CD14-positive monocyte (primary cell): ENCODE measurements at regions not wholly inside any gene's neighbourhood (a gene's known extent, or its start where the extent isn't known, plus 50 kb on each side); places are given as distances from the start of the nearest gene placed in this dataset.

Experiments
- DNase-seq, 3 donors: peaks; one replicate each; pipeline ENCODE4 v3.0.0-alpha.2; 2011 to 2022
- H2AFZ ChIP-seq: 2 replicates; pipeline ENCODE4 v1.6.0; 2012; ENCODE audit warnings: mild to moderate bottlenecking, low read depth, low read length, inconsistent platforms; ENCODE audit not compliant: insufficient read depth, poor library complexity, severe bottlenecking
- H3K27ac ChIP-seq, 2 donors: 1 replicate in 1 of 2; 2 replicates in 1 of 2; pipeline ENCODE4 v1.5.1; 2012 to 2013; ENCODE audit warnings: low read length in 2 of 2, control low read depth in 1 of 2, inconsistent platforms in 1 of 2, low read depth in 1 of 2, mild to moderate bottlenecking in 1 of 2
- H3K27me3 ChIP-seq, 2 donors: one replicate each; pipeline versions ENCODE4 v1.6.0 to v1.6.1; 2011 to 2013; ENCODE audit warnings: low read length in 2 of 2; ENCODE audit not compliant: control insufficient read depth in 2 of 2, insufficient read depth in 2 of 2
- H3K36me3 ChIP-seq, 2 donors: replicated peaks in 1 of 2; 1 replicate in 1 of 2; 2 replicates in 1 of 2; pipeline versions ENCODE4 v1.5.1 to v1.6.1; 2012 to 2013; ENCODE audit warnings: low read length in 2 of 2, control low read depth in 1 of 2, inconsistent platforms in 1 of 2, mild to moderate bottlenecking in 1 of 2; ENCODE audit not compliant: insufficient read depth in 2 of 2, control insufficient read depth in 1 of 2
- H3K4me1 ChIP-seq, 2 donors: 1 replicate in 1 of 2; 2 replicates in 1 of 2; pipeline versions ENCODE4 v1.5.1 to v1.6.1; 2012 to 2013; ENCODE audit warnings: low read length in 2 of 2, control low read depth in 1 of 2, inconsistent platforms in 1 of 2, mild to moderate bottlenecking in 1 of 2, moderate library complexity in 1 of 2; ENCODE audit not compliant: insufficient read depth in 2 of 2, control insufficient read depth in 1 of 2
- H3K4me2 ChIP-seq: replicated peaks from 2 replicates; pipeline ENCODE3; 2012; ENCODE audit warnings: low read length, moderate library complexity, mild to moderate bottlenecking; ENCODE audit not compliant: poor library complexity, severe bottlenecking; ENCODE audit errors: extremely low read depth
- H3K4me3 ChIP-seq, 3 experiments: fragments of 200-600 bp in 1 of 3; sonication (generic) in 1 of 3; replicated peaks in 1 of 3; 1 replicate in 2 of 3; 2 replicates in 1 of 3; pipeline ENCODE4 v1.5.1; 2011 to 2013; ENCODE audit warnings: low read length in 3 of 3, mild to moderate bottlenecking in 3 of 3, control low read depth in 2 of 3, low read depth in 2 of 3, inconsistent platforms in 1 of 3, moderate library complexity in 1 of 3
- H3K79me2 ChIP-seq: 2 replicates; pipeline ENCODE4 v1.6.0; 2012; ENCODE audit warnings: mild to moderate bottlenecking, control low read depth, inconsistent platforms, low read length, moderate library complexity; ENCODE audit not compliant: insufficient read depth
- H3K9ac ChIP-seq: 2 replicates; pipeline ENCODE4 v1.6.0; 2017; ENCODE audit warnings: low read length, mild to moderate bottlenecking; ENCODE audit not compliant: insufficient read depth, poor library complexity, severe bottlenecking
- H3K9me3 ChIP-seq, 2 donors: replicated peaks in 1 of 2; 1 replicate in 1 of 2; 2 replicates in 1 of 2; pipeline versions ENCODE4 v1.5.1 to v1.6.1; 2012 to 2013; ENCODE audit warnings: low read length in 2 of 2, control low read depth in 1 of 2; ENCODE audit not compliant: control insufficient read depth in 1 of 2, insufficient read depth in 1 of 2
- H4K20me1 ChIP-seq: 2 replicates; pipeline ENCODE4 v1.6.0; 2012; ENCODE audit warnings: mild to moderate bottlenecking, low read length, control low read depth, moderate library complexity; ENCODE audit not compliant: insufficient read depth
- H3K27ac Mint-ChIP-seq, 7 donors: one replicate each; pipeline ENCODE4 v1.8.0; 2020; ENCODE audit warnings: mild to moderate bottlenecking in 7 of 7, mixed read lengths in 7 of 7, moderate library complexity in 6 of 7, inconsistent platforms in 2 of 7
- H3K27me3 Mint-ChIP-seq, 3 donors: one replicate each; pipeline ENCODE4 v1.8.0; 2021 to 2022; ENCODE audit warnings: low read depth in 3 of 3, mild to moderate bottlenecking in 3 of 3, mixed read lengths in 3 of 3, moderate library complexity in 3 of 3, inconsistent platforms in 1 of 3
- H3K36me3 Mint-ChIP-seq, 2 donors: one replicate each; pipeline ENCODE4 v1.8.0; 2020; ENCODE audit warnings: mixed read lengths in 2 of 2, inconsistent platforms in 1 of 2, mild to moderate bottlenecking in 1 of 2
- H3K4me1 Mint-ChIP-seq: one replicate; pipeline ENCODE4 v1.8.0; 2020; ENCODE audit warnings: mild to moderate bottlenecking, mixed read lengths
- H3K4me3 Mint-ChIP-seq, 2 donors: one replicate each; pipeline ENCODE4 v1.8.0; 2020; ENCODE audit warnings: mild to moderate bottlenecking in 2 of 2, mixed read lengths in 2 of 2, moderate library complexity in 1 of 2
- H3K9me3 Mint-ChIP-seq, 7 donors: one replicate each; pipeline ENCODE4 v1.8.0; 2020 to 2022; ENCODE audit warnings: mixed read lengths in 7 of 7, mild to moderate bottlenecking in 6 of 7, moderate library complexity in 6 of 7, inconsistent platforms in 2 of 7
- CTCF ChIP-seq: fragments of 200-600 bp; IDR thresholded peaks from one replicate; pipeline ENCODE4 v1.8.0; 2022; ENCODE audit warnings: antibody characterized with exemption, mild to moderate bottlenecking
- WGBS: methylation state at CpG from one replicate; pipeline ENCODE4 v1.1.5; 2013; ENCODE audit warnings: missing lambda C conversion rate; ENCODE audit not compliant: insufficient coverage; 5-methylcytosine and 5-hydroxymethylcytosine counted together
- intact Hi-C, 2 donors: fragments of 100-400 bp; cut with micrococcal nuclease; formaldehyde crosslinking; loops; one replicate each; pipeline versions ENCODE4 v1.15.0 to v1.15.1; 2023

- Histone ChIP-seq H3K4me1 (no peaks in the 10 kb centered on the region), H3K4me3 (no peak overlapping the region), H3K9ac (no peak overlapping the region), H2AFZ (peak overlapping the region; percentile 6), H3K27me3 (no peaks in the 10 kb centered on the region), H3K27ac (no peak overlapping the region), H4K20me1 (no peaks in the 10 kb centered on the region), H3K4me2 (no peak overlapping the region), H3K79me2 (no peaks in the 10 kb centered on the region), H3K36me3 (no peaks in the 10 kb centered on the region), H3K9me3 (peaks cover 0 to 5% of the 10 kb centered on the region in 2 donors)
- Mint-ChIP-seq H3K4me3 (no peak overlapping the region), H3K4me1 (no peaks in the 10 kb centered on the region), H3K36me3 (no peaks in the 10 kb centered on the region), H3K9me3 (peaks cover 0 to 7% (median 2%) of the 10 kb centered on the region in 7 donors), H3K27ac (no peak overlapping the region), H3K27me3 (peaks cover 0 to 3% (median 2%) of the 10 kb centered on the region in 3 donors)
- WGBS: 86% methylated on average over 7 of the region's 11 CpGs
- DNase-seq: no peak
- intact Hi-C loops: loop anchor here in 1 of 2 donors (10.0 kb wide), 1 partner anchor 551 kb away; no protein-coding TSS in a partner anchor
- TF ChIP-seq CTCF: no peak
These were observed 176.2 kb upstream of the AHI1 start for GRCh38 chr6:135673501-135674309.

GRCh38 chr6:135675026-135675425, 176.5 kb upstream of the PDE7B start:
- Histone ChIP-seq H4K20me1 (no peaks in the 10 kb centered on the region), H3K27me3 (no peaks in the 10 kb centered on the region), H3K4me2 (no peak overlapping the region), H3K79me2 (no peaks in the 10 kb centered on the region), H3K36me3 (no peaks in the 10 kb centered on the region), H3K9me3 (peaks cover 0 to 5% of the 10 kb centered on the region in 2 donors), H3K9ac (no peak overlapping the region), H3K4me1 (no peaks in the 10 kb centered on the region), H3K4me3 (no peak overlapping the region), H2AFZ (no peak overlapping the region), H3K27ac (no peak overlapping the region)
- no peaks in the 10 kb centered on the region for H3K4me1 Mint-ChIP-seq
- no peak for DNase-seq
- no peaks in the 10 kb centered on the region for H3K36me3 Mint-ChIP-seq
- H3K27me3 Mint-ChIP-seq: peaks cover 0 to 3% (median 2%) of the 10 kb centered on the region in 3 donors
- H3K4me3 Mint-ChIP-seq: no peak overlapping the region
- no peak overlapping the region for H3K27ac Mint-ChIP-seq
- intact Hi-C loops: loop anchor here (5.0 to 10.0 kb wide), 3 partner anchors 232 to 552 kb away; no protein-coding TSS in a partner anchor
- H3K9me3 Mint-ChIP-seq: peaks cover 0 to 7% (median 2%) of the 10 kb centered on the region in 7 donors
- no CpG with 5 or more reads among the region's 2 CpGs for WGBS
- TF ChIP-seq CTCF: no peak
